H1 (cell line): ENCODE measurements at regions not wholly inside any gene's neighbourhood (a gene's known extent, or its start where the extent isn't known, plus 50 kb on each side); places are given as distances from the start of the nearest gene placed in this dataset.

Source experiments
- CTCF ChIA-PET: fragments of 300-600 bp; sonication (Branson Sonifier 250); formaldehyde crosslinking; loops from one replicate; lab custom pipeline; 2021; ENCODE audit not compliant: partially characterized antibody; lab: Charles Lee
- POLR2A ChIA-PET: fragments of 300-600 bp; sonication (Branson Sonifier 250); formaldehyde crosslinking; loops from one replicate; lab custom pipeline; 2021; ENCODE audit warnings: inconsistent platforms; ENCODE audit not compliant: partially characterized antibody; lab: Charles Lee
- DNase-seq, 2 experiments: peaks; one replicate each; pipeline versions ENCODE4 v3.0.0 to v3.0.0-alpha.2; 2010 to 2022; ENCODE audit warnings: low spot score in 2 of 2, low read depth in 1 of 2, mixed read lengths in 1 of 2
- FAIRE-seq: peaks from 2 replicates; lab custom pipeline; 2011; peaks lifted over from hg19 to GRCh38; lab: Jason Lieb, UNC
- H2AFZ ChIP-seq: 2 replicates; pipeline ENCODE4 v1.8.1; 2012; ENCODE audit warnings: low read length, inconsistent platforms
- H2AK5ac ChIP-seq: 2 replicates; pipeline ENCODE4 v1.6.1; 2013; ENCODE audit warnings: low read depth, low read length
- H2BK120ac ChIP-seq: replicated peaks from 2 replicates; pipeline ENCODE3; 2013; ENCODE audit warnings: low read depth, low read length, inconsistent platforms
- H2BK12ac ChIP-seq: 2 replicates; pipeline ENCODE4 v1.6.1; 2013; ENCODE audit warnings: low read depth, low read length
- H2BK15ac ChIP-seq: 2 replicates; pipeline ENCODE4 v1.6.1; 2013; ENCODE audit warnings: low read length
- H2BK20ac ChIP-seq: 2 replicates; pipeline ENCODE4 v1.6.1; 2013; ENCODE audit warnings: low read length
- H2BK5ac ChIP-seq: 2 replicates; pipeline ENCODE4 v1.6.1; 2013; ENCODE audit warnings: low read depth, low read length
- H3K14ac ChIP-seq: 2 replicates; pipeline ENCODE4 v1.6.1; 2013; ENCODE audit warnings: inconsistent platforms; ENCODE audit not compliant: insufficient read length
- H3K18ac ChIP-seq: 2 replicates; pipeline ENCODE4 v1.6.1; 2013; ENCODE audit warnings: low read length; ENCODE audit errors: extremely low read depth
- H3K23ac ChIP-seq: 2 replicates; pipeline ENCODE4 v1.6.1; 2013; ENCODE audit warnings: inconsistent platforms; ENCODE audit not compliant: insufficient read length
- H3K23me2 ChIP-seq: 2 replicates; pipeline ENCODE4 v1.6.1; 2013; ENCODE audit warnings: low read depth, low read length
- H3K27ac ChIP-seq: 2 replicates; pipeline ENCODE4 v1.6.1; 2011; ENCODE audit warnings: low read depth, low read length, inconsistent platforms
- H3K27me3 ChIP-seq, 4 experiments: replicated peaks in 1 of 4; 1 replicate in 1 of 4; 2 replicates in 3 of 4; pipeline versions ENCODE4 v1.6.1 to v1.8.1; 2011 to 2013; ENCODE audit warnings: low read length in 3 of 4, mild to moderate bottlenecking in 3 of 4, inconsistent platforms in 2 of 4, mixed read lengths in 2 of 4, moderate library complexity in 1 of 4; ENCODE audit not compliant: control insufficient read depth in 3 of 4, insufficient read depth in 3 of 4; ENCODE audit errors: extremely low read depth in 1 of 4
- H3K36me3 ChIP-seq, 4 experiments: 2 replicates each; pipeline versions ENCODE4 v1.6.1 to v1.8.1; 2011 to 2013; ENCODE audit warnings: mild to moderate bottlenecking in 4 of 4, low read length in 3 of 4, moderate library complexity in 2 of 4, control low read depth in 1 of 4, inconsistent platforms in 1 of 4; ENCODE audit not compliant: insufficient read depth in 4 of 4, control insufficient read depth in 2 of 4
- H3K4ac ChIP-seq: replicated peaks from 2 replicates; pipeline ENCODE3; 2013; ENCODE audit warnings: low read length, low read depth, mixed read lengths, inconsistent platforms; ENCODE audit not compliant: insufficient read length
- H3K4me1 ChIP-seq, 4 experiments: replicated peaks in 1 of 4; 1 replicate in 1 of 4; 2 replicates in 3 of 4; pipeline versions ENCODE4 v1.6.1 to v1.8.1; 2011 to 2013; ENCODE audit warnings: low read length in 3 of 4, inconsistent platforms in 2 of 4, mixed read lengths in 1 of 4; ENCODE audit not compliant: insufficient read depth in 4 of 4, control insufficient read depth in 3 of 4
- H3K4me2 ChIP-seq, 2 experiments: 2 replicates each; pipeline versions ENCODE4 v1.6.1 to v1.8.1; 2011 to 2013; ENCODE audit warnings: low read depth in 2 of 2, low read length in 2 of 2, control low read depth in 1 of 2, inconsistent platforms in 1 of 2, mild to moderate bottlenecking in 1 of 2; ENCODE audit not compliant: insufficient read depth in 1 of 2
- H3K4me3 ChIP-seq, 4 experiments: fragments of 200-600, 300-600 bp in 1 of 4; sonication (generic), shearing (Covaris generic), sonication (Bioruptor Twin) in 1 of 4; 2 replicates each; pipeline versions ENCODE4 v1.5.1 to v1.8.1; 2011 to 2016; ENCODE audit warnings: low read length in 4 of 4, low read depth in 3 of 4, control low read depth in 2 of 4, inconsistent platforms in 2 of 4, mild to moderate bottlenecking in 2 of 4, mixed read lengths in 1 of 4, moderate library complexity in 1 of 4; ENCODE audit not compliant: insufficient read depth in 2 of 4; ENCODE audit errors: extremely low read depth in 1 of 4
- H3K56ac ChIP-seq: replicated peaks from 2 replicates; pipeline ENCODE3; 2013; ENCODE audit warnings: low read depth, mild to moderate bottlenecking, mixed read lengths, low read length, inconsistent platforms; ENCODE audit not compliant: insufficient read length
- H3K79me1 ChIP-seq: 2 replicates; pipeline ENCODE4 v1.6.1; 2013; ENCODE audit warnings: low read depth, low read length, control low read depth
- H3K79me2 ChIP-seq, 2 experiments: 2 replicates each; pipeline versions ENCODE4 v1.6.1 to v1.8.1; 2012 to 2013; ENCODE audit warnings: low read length in 2 of 2, mild to moderate bottlenecking in 2 of 2, inconsistent platforms in 1 of 2; ENCODE audit not compliant: insufficient read depth in 2 of 2, control insufficient read depth in 1 of 2
- H3K9ac ChIP-seq, 4 experiments: replicated peaks in 1 of 4; 1 replicate in 1 of 4; 2 replicates in 3 of 4; pipeline versions ENCODE4 v1.6.1 to v1.8.1; 2011 to 2013; ENCODE audit warnings: low read depth in 3 of 4, low read length in 3 of 4, control low read depth in 2 of 4, mild to moderate bottlenecking in 2 of 4, moderate library complexity in 2 of 4, inconsistent platforms in 1 of 4; ENCODE audit errors: extremely low read depth in 1 of 4
- H3K9me3 ChIP-seq, 2 experiments: 2 replicates each; pipeline versions ENCODE4 v1.6.1 to v1.8.1; 2012 to 2013; ENCODE audit warnings: mild to moderate bottlenecking in 2 of 2, moderate library complexity in 2 of 2, control low read depth in 1 of 2, inconsistent platforms in 1 of 2, low read depth in 1 of 2, low read length in 1 of 2, mixed read lengths in 1 of 2; ENCODE audit not compliant: insufficient read depth in 2 of 2
- H4K20me1 ChIP-seq, 2 experiments: replicated peaks in 1 of 2; 2 replicates each; pipeline versions ENCODE3 to v1.8.1; 2011 to 2013; ENCODE audit warnings: inconsistent platforms in 2 of 2, low read length in 2 of 2, mild to moderate bottlenecking in 1 of 2; ENCODE audit not compliant: insufficient read depth in 2 of 2, control insufficient read depth in 1 of 2
- H4K5ac ChIP-seq: 2 replicates; pipeline ENCODE4 v1.6.1; 2013; ENCODE audit warnings: low read length, low read depth, mixed read lengths, inconsistent platforms; ENCODE audit not compliant: insufficient read length
- H4K8ac ChIP-seq: 2 replicates; pipeline ENCODE4 v1.8.0; 2013; ENCODE audit warnings: mild to moderate bottlenecking, moderate library complexity, low read length, inconsistent platforms; ENCODE audit not compliant: insufficient read depth; ENCODE audit errors: extremely low read depth
- H4K91ac ChIP-seq: replicated peaks from 2 replicates; pipeline ENCODE3; 2013; ENCODE audit warnings: low read length, mixed read lengths, inconsistent platforms; ENCODE audit not compliant: insufficient read length
- ATF2 ChIP-seq: IDR thresholded peaks from 2 replicates; pipeline ENCODE4 v1.6.1; 2012; ENCODE audit warnings: low read length, inconsistent platforms
- CHD2 ChIP-seq: IDR thresholded peaks from 2 replicates; pipeline ENCODE4 v1.6.1; 2012; ENCODE audit warnings: low read length, improper control_type of control experiment
- CTBP2 ChIP-seq: IDR thresholded peaks from 2 replicates; pipeline ENCODE4 v1.7.0; 2011; ENCODE audit warnings: borderline replicate concordance, mild to moderate bottlenecking, moderate library complexity, mixed read lengths, low read length; ENCODE audit not compliant: insufficient read depth, insufficient read length
- GABPA ChIP-seq: IDR thresholded peaks from 2 replicates; pipeline ENCODE4 v1.6.1; 2011; ENCODE audit warnings: mild to moderate bottlenecking, low read length, moderate library complexity, borderline replicate concordance; ENCODE audit not compliant: insufficient read depth
- KDM1A ChIP-seq: fragments of 200-600, 300-600 bp; sonication (generic); IDR thresholded peaks from 2 replicates; pipeline ENCODE4 v1.7.1; 2016; ENCODE audit warnings: mild to moderate bottlenecking, low read length, borderline replicate concordance
- NANOG ChIP-seq: IDR thresholded peaks from 2 replicates; pipeline ENCODE4 v1.6.1; 2011; ENCODE audit warnings: low read length, low read depth, mild to moderate bottlenecking, inconsistent platforms; ENCODE audit not compliant: insufficient read depth, poor library complexity, severe bottlenecking
- PHF8 ChIP-seq: fragments of 200-600 bp; sonication (generic); conservative IDR thresholded peaks from 2 replicates; pipeline ENCODE4 v1.7.1; 2012; ENCODE audit warnings: low read depth, mild to moderate bottlenecking, inconsistent platforms, low read length, moderate library complexity
- POLR2AphosphoS5 ChIP-seq: IDR thresholded peaks from 2 replicates; pipeline ENCODE4 v1.6.1; 2011; ENCODE audit warnings: low read depth, low read length
- RFX5 ChIP-seq: IDR thresholded peaks from 2 replicates; pipeline ENCODE4 v1.6.1; 2011; ENCODE audit warnings: low read depth, low read length, improper control_type of control experiment, borderline replicate concordance
- RXRA ChIP-seq: IDR thresholded peaks from 2 replicates; pipeline ENCODE4 v1.6.1; 2011; ENCODE audit warnings: low read depth, mild to moderate bottlenecking, low read length, moderate library complexity; ENCODE audit not compliant: insufficient read depth
- SP1 ChIP-seq: IDR thresholded peaks from 2 replicates; pipeline ENCODE4 v1.6.1; 2011; ENCODE audit warnings: low read depth, low read length
- SRF ChIP-seq: IDR thresholded peaks from 2 replicates; pipeline ENCODE4 v1.6.1; 2011; ENCODE audit warnings: mild to moderate bottlenecking, low read depth, low read length, moderate library complexity
- TEAD4 ChIP-seq: IDR thresholded peaks from 2 replicates; pipeline ENCODE4 v1.6.1; 2012; ENCODE audit warnings: low read depth, low read length, inconsistent platforms, mixed read lengths
- WGBS, 2 experiments: shearing (Covaris generic) in 1 of 2; methylation state at CpG; one replicate each; pipeline versions ENCODE4 v1.1.6 to v1.1.7; 2013 to 2015; ENCODE audit warnings: low lambda C conversion rate in 2 of 2, mixed read lengths in 2 of 2, inconsistent platforms in 1 of 2, low coverage in 1 of 2, missing lambda C conversion rate in 1 of 2; ENCODE audit not compliant: insufficient replicate concordance in 2 of 2, insufficient coverage in 1 of 2, insufficient read length in 1 of 2; ENCODE audit errors: extremely low coverage in 1 of 2, missing lambda C conversion rate in 1 of 2; 5-methylcytosine and 5-hydroxymethylcytosine counted together

GRCh38 chr1:63135174-63135512, 187.2 kb upstream of the FOXD3 start:
- ChIA-PET CTCF (interaction anchor here (1.0 to 3.6 kb wide), 7 partner anchors 9 to 229 kb away, joined by 3 to 11 read pairs (median 4); no protein-coding TSS in a partner anchor), POLR2A (no interaction called here)
- DNase-seq, result no peak
- no peak for TF ChIP-seq ATF2
- no peak for TF ChIP-seq POLR2AphosphoS5
- no peak for TF ChIP-seq CTBP2
- TF ChIP-seq CHD2, result no peak
- no peak for TF ChIP-seq NANOG
- TF ChIP-seq SP1, result no peak
- no peak for TF ChIP-seq PHF8
- TF ChIP-seq RFX5, result no peak
- TF ChIP-seq GABPA, result no peak
- TF ChIP-seq KDM1A, result no peak
- no peak for TF ChIP-seq RXRA
- TF ChIP-seq TEAD4, result no peak
- TF ChIP-seq SRF, result no peak

More at GRCh38 chr1:63135174-63135512, 187.2 kb upstream of the FOXD3 start:
- Histone ChIP-seq H2BK20ac (no peak overlapping the region), H3K9ac (no peak overlapping the region), H2AFZ (0 out of 2 replicates have a peak overlapping the region, but pooled peaks have one; percentile 4), H3K4me3 (no peak overlapping the region), H3K4ac (no peak overlapping the region), H3K14ac (no peak overlapping the region), H2BK12ac (no peak overlapping the region), H3K9me3 (no peaks in the 10 kb centered on the region), H4K5ac (no peak overlapping the region), H3K56ac (no peak overlapping the region), H4K91ac (no peak overlapping the region), H3K27me3 (no peaks in the 10 kb centered on the region), H3K79me2 (no peaks in the 10 kb centered on the region), H4K8ac (no peak overlapping the region), H2AK5ac (no peak overlapping the region), H3K18ac (no peak overlapping the region), H4K20me1 (no peaks in the 10 kb centered on the region), H2BK15ac (no peak overlapping the region), H3K36me3 (no peaks in the 10 kb centered on the region), H2BK120ac (no peak overlapping the region), H3K79me1 (no peaks in the 10 kb centered on the region), H3K4me1 (peaks cover 0 to 5% (median 0%) of the 10 kb centered on the region in 4 experiments; a peak in 1 of 7 replicates), H3K4me2 (no peak overlapping the region), H3K23ac (no peak overlapping the region), H3K27ac (no peak overlapping the region), H3K23me2 (no peaks in the 10 kb centered on the region), H2BK5ac (no peak overlapping the region)
- WGBS, 2 experiments, result 93% methylated on average over 2 of the region's 2 CpGs; no CpG with 5 or more reads in 1 of the 2 experiments
- FAIRE-seq, result no peak
